ENCODE measurements at regions not wholly inside any gene's neighbourhood (a gene's known extent, or its start where the extent isn't known, plus 50 kb on each side); places are given as distances from the start of the nearest gene placed in this dataset.

- TF ChIP-seq CTCF (IDR thresholded peaks at IDR 0.05) (no peak), POLR2A (IDR thresholded peaks at IDR 0.05) (no peak)
Observed at GRCh38 chr3:34675383-34676120, 877.1 kb downstream of the PDCD6IP start.

Data from Peyer's patch (tissue), 4 donors.